ENCODE measurements at regions not wholly inside any gene's neighbourhood (a gene's known extent, or its start where the extent isn't known, plus 50 kb on each side); places are given as distances from the start of the nearest gene placed in this dataset.

DNA sequence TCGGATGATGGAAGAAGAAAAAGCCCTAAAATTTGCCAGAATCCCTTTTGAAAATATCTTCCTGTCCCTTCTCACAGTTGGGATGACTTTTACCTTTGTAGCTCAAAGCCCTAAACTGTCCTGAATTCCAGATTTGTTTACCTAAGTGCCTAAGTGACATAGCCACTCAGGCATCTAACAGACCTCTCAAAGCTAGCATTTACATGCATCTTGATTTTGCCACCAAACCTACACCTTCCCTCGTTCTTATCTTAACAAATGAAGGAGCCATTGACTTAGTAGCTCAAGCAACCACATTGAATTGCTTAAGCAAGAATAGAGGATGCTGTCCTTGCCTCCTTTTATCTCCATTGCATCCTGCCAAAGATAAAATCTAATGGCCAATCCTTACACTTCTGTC, 198.4 kb upstream of the NTM start:
- TF ChIP-seq ESRRG (CRISPR knock-in tag; IDR thresholded peaks at IDR 0.05): no peak
- TF ChIP-seq SNAI2 (CRISPR knock-in tag; IDR thresholded peaks at IDR 0.05): no peak
- TF ChIP-seq, protein P1, sequence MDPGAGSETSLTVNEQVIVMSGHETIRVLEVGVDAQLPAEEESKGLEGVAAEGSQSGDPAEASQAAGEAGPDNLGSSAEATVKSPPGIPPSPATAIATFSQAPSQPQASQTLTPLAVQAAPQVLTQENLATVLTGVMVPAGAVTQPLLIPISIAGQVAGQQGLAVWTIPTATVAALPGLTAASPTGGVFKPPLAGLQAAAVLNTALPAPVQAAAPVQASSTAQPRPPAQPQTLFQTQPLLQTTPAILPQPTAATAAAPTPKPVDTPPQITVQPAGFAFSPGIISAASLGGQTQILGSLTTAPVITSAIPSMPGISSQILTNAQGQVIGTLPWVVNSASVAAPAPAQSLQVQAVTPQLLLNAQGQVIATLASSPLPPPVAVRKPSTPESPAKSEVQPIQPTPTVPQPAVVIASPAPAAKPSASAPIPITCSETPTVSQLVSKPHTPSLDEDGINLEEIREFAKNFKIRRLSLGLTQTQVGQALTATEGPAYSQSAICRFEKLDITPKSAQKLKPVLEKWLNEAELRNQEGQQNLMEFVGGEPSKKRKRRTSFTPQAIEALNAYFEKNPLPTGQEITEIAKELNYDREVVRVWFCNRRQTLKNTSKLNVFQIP (CRISPR knock-in tag; IDR thresholded peaks at IDR 0.05; ENCODE audit: borderline replicate concordance, low read depth): no peak
- no peak for TF ChIP-seq ISL1 (CRISPR knock-in tag; IDR thresholded peaks at IDR 0.05)
- TF ChIP-seq, protein P2, sequence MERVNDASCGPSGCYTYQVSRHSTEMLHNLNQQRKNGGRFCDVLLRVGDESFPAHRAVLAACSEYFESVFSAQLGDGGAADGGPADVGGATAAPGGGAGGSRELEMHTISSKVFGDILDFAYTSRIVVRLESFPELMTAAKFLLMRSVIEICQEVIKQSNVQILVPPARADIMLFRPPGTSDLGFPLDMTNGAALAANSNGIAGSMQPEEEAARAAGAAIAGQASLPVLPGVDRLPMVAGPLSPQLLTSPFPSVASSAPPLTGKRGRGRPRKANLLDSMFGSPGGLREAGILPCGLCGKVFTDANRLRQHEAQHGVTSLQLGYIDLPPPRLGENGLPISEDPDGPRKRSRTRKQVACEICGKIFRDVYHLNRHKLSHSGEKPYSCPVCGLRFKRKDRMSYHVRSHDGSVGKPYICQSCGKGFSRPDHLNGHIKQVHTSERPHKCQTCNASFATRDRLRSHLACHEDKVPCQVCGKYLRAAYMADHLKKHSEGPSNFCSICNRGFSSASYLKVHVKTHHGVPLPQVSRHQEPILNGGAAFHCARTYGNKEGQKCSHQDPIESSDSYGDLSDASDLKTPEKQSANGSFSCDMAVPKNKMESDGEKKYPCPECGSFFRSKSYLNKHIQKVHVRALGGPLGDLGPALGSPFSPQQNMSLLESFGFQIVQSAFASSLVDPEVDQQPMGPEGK (CRISPR knock-in tag; IDR thresholded peaks at IDR 0.05; ENCODE audit: borderline replicate concordance): no peak
- no peak for TF ChIP-seq ARNTL (CRISPR knock-in tag; IDR thresholded peaks at IDR 0.05; ENCODE audit: borderline replicate concordance, low read depth)
- TF ChIP-seq, protein P3, sequence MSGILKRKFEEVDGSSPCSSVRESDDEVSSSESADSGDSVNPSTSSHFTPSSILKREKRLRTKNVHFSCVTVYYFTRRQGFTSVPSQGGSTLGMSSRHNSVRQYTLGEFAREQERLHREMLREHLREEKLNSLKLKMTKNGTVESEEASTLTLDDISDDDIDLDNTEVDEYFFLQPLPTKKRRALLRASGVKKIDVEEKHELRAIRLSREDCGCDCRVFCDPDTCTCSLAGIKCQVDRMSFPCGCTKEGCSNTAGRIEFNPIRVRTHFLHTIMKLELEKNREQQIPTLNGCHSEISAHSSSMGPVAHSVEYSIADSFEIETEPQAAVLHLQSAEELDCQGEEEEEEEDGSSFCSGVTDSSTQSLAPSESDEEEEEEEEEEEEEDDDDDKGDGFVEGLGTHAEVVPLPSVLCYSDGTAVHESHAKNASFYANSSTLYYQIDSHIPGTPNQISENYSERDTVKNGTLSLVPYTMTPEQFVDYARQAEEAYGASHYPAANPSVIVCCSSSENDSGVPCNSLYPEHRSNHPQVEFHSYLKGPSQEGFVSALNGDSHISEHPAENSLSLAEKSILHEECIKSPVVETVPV (CRISPR knock-in tag; IDR thresholded peaks at IDR 0.05): no peak

Data from SK-N-SH treated with all-trans-retinoic acid at 6 μM for 48 hours (cell line).